DOHH2 (cell line): ENCODE measurements at regions not wholly inside any gene's neighbourhood (a gene's known extent, or its start where the extent isn't known, plus 50 kb on each side); places are given as distances from the start of the nearest gene placed in this dataset.

ENCODE experiments used
- EZH2phosphoT487 ChIP-seq: fragments of 200-600 bp; sonication (generic); IDR thresholded peaks from 2 replicates; pipeline ENCODE4 v1.6.1; 2017; ENCODE audit warnings: borderline replicate concordance, mild to moderate bottlenecking, antibody characterized with exemption, low read length, moderate library complexity, mixed read lengths
- TF ChIP-seq, protein P1 (sequence below): fragments of 200-600 bp; sonication (generic); IDR thresholded peaks from one replicate; pipeline ENCODE4 v1.5.1; 2014; ENCODE audit warnings: antibody characterized with exemption, mild to moderate bottlenecking, low read depth, low read length; ENCODE audit not compliant: poor library complexity, severe bottlenecking

DNA sequence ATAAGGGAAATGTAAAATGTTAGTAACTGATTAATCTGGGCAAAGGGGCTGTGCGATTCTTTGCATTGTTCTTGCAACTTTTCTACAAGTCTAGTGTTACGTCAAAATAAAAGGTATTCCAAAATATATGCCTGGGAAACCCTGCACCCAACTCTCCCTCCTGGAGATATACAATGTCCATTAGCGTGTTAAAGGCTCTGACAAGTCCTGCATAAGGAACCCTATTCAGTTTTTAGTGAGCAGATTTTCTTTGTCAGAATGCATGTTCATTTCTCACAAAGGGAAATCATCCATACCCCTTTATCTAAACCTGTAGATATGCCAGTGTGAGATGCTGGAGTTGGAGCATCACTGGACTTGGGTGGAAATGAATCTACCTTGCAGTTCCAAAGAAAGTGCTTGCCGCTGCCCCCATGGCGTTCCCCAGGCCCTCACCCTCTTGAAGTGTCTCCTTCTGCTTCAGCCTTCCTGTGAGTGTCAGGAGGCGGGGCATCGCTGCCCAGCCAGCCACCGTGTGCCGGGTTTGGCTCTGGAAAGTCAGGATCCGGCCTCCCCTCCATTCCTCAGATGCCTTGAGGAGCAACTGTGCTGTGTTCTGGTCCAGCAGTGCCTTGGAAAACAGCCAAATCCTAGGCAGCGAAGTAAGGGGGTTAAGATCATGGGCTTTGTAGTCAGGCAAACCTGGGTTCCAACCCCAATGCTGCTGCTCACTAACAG is 85.5 kb downstream of the RMI2 start:
- TF ChIP-seq, protein P1, sequence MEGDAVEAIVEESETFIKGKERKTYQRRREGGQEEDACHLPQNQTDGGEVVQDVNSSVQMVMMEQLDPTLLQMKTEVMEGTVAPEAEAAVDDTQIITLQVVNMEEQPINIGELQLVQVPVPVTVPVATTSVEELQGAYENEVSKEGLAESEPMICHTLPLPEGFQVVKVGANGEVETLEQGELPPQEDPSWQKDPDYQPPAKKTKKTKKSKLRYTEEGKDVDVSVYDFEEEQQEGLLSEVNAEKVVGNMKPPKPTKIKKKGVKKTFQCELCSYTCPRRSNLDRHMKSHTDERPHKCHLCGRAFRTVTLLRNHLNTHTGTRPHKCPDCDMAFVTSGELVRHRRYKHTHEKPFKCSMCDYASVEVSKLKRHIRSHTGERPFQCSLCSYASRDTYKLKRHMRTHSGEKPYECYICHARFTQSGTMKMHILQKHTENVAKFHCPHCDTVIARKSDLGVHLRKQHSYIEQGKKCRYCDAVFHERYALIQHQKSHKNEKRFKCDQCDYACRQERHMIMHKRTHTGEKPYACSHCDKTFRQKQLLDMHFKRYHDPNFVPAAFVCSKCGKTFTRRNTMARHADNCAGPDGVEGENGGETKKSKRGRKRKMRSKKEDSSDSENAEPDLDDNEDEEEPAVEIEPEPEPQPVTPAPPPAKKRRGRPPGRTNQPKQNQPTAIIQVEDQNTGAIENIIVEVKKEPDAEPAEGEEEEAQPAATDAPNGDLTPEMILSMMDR: no peak
- no peak for TF ChIP-seq EZH2phosphoT487
